ENCODE measurements at regions not wholly inside any gene's neighbourhood (a gene's known extent, or its start where the extent isn't known, plus 50 kb on each side); places are given as distances from the start of the nearest gene placed in this dataset.

DNA sequence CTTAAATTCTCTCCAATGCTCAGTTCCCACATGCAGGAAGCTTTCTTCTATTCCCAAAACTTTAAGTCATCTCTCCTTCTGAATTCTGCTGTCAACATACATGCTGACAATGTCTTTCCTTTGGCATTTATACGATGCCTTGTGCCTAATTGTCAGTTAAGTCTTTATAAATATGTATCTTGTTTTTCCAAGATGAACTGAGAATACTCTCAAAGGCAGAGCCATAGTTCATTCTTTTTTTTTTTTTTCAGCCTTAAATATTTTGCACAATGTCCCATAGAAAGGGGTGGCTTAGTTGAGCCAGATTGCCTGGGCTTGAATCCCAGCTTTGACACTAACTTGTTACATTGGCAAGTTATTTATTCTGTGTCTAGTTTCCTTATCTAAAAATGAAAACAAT lies 210.6 kb downstream of the QDPR start:
- CTCF ChIA-PET: no interaction called here

DNA sequence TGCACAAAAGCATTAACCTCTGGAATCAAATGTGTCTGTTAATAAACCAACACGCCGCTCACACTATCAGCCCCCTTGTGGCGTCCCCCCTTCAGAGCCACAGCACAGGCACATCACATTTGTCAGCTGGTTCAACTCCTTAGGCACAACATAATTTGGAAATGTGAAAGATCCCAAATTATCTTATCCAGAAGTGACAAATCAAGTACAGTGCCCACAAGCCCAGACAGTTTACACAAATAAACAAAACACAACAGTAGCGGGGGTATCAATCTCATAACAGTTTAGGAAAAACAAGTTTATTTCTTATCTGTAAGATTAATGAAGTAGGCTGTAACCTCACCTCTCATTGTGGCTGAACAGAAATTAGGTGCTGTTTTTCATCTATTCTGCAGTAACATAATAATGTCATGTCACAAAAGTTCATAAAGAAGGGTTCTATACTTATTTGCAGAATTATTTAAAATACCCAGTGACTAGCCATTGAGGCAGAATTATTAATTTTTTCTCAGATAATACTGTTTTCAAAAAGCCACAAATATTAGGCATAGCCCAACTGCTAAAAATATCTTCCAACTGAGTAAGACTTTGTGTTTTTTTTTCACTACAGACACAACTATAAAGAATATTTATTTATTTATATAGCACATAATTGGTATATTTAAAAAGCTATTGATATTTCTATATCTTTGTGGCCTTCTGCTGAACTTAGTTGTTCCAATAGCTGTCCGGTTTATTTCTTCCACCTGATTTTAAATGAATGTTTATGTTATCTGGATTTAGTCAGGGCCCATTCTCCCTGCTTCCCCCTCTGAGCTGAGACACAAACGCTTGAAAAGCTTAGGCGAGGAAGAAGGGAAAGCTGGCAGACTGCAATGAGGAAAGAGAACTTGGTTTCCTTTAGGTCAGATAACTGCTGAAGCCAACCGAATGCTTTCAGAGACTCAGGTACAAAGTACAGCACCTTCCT lies 214.7 kb downstream of the QDPR start:
- no peaks in the 10 kb centered on the region for H4K20me1 ChIP-seq (replicated peaks; ENCODE audit: control insufficient read depth, extremely low read depth, insufficient read depth, low read length)
- no peaks in the 10 kb centered on the region for H3K9me1 ChIP-seq (replicated peaks; ENCODE audit: control insufficient read depth, extremely low read depth, insufficient read depth, low read length)
- POLR2A ChIA-PET: no interaction called here
- no peak overlapping the region for H3K27ac ChIP-seq (ENCODE audit: insufficient read depth, low read depth, low read length)
- no peaks in the 10 kb centered on the region for H3K9me3 ChIP-seq (replicated peaks; ENCODE audit: control insufficient read depth, insufficient read depth, low read length)
- H3K36me3 ChIP-seq (ENCODE audit: control insufficient read depth in 2 of 2, extremely low read depth in 1 of 2, insufficient read depth in 2 of 2, low read length in 2 of 2): no peaks in the 10 kb centered on the region
- dilution Hi-C loops (cut with MboI; ENCODE audit: extremely low pct_ligation_motif_present, low sequenced_read_pairs): no loop called here
- H3K27me3 ChIP-seq (ENCODE audit: control insufficient read depth in 2 of 2, insufficient read depth in 2 of 2, low read length in 2 of 2): peaks cover 5 to 14% of the 10 kb centered on the region in 2 experiments
- H3K4me2 ChIP-seq (ENCODE audit: insufficient read depth, low read length): no peak overlapping the region
- H3K4me1 ChIP-seq (ENCODE audit: control insufficient read depth, extremely low read depth, insufficient read depth, low read length): no peaks in the 10 kb centered on the region
- H3K79me2 ChIP-seq (ENCODE audit: control insufficient read depth, insufficient read depth, low read length): no peaks in the 10 kb centered on the region
- no peak overlapping the region for H3K4me3 ChIP-seq (replicated peaks in 1 of 3; ENCODE audit: insufficient read depth in 1 of 3, low read depth in 1 of 3, low read length in 3 of 3)
- TF ChIP-seq, protein P1, sequence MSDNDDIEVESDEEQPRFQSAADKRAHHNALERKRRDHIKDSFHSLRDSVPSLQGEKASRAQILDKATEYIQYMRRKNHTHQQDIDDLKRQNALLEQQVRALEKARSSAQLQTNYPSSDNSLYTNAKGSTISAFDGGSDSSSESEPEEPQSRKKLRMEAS (IDR thresholded peaks at IDR 0.05; ENCODE audit: insufficient read depth, insufficient read length): no peak
- no peak for TF ChIP-seq POLR2A (IDR thresholded peaks at IDR 0.05; ENCODE audit: low read depth, low read length)
- no peak for TF ChIP-seq FOS (IDR thresholded peaks at IDR 0.05; ENCODE audit: borderline replicate concordance, insufficient read depth, low read length)
- TF ChIP-seq POLR2AphosphoS5 (IDR thresholded peaks at IDR 0.05; ENCODE audit: insufficient read depth, low read depth, low read length): no peak
- TF ChIP-seq MYC (IDR thresholded peaks at IDR 0.05; ENCODE audit: low read depth, low read length): no peak
- TF ChIP-seq JUN (IDR thresholded peaks at IDR 0.05; ENCODE audit: borderline replicate concordance, insufficient read depth, insufficient read length, low read depth): no peak
- TF ChIP-seq GATA2 (IDR thresholded peaks at IDR 0.05; ENCODE audit: insufficient read depth, insufficient read length, low read depth, low read length): no peak
- TF ChIP-seq EZH2 (IDR thresholded peaks at IDR 0.05; ENCODE audit: borderline replicate concordance, low read depth, low read length, severe bottlenecking): no peak
- TF ChIP-seq, protein P2, sequence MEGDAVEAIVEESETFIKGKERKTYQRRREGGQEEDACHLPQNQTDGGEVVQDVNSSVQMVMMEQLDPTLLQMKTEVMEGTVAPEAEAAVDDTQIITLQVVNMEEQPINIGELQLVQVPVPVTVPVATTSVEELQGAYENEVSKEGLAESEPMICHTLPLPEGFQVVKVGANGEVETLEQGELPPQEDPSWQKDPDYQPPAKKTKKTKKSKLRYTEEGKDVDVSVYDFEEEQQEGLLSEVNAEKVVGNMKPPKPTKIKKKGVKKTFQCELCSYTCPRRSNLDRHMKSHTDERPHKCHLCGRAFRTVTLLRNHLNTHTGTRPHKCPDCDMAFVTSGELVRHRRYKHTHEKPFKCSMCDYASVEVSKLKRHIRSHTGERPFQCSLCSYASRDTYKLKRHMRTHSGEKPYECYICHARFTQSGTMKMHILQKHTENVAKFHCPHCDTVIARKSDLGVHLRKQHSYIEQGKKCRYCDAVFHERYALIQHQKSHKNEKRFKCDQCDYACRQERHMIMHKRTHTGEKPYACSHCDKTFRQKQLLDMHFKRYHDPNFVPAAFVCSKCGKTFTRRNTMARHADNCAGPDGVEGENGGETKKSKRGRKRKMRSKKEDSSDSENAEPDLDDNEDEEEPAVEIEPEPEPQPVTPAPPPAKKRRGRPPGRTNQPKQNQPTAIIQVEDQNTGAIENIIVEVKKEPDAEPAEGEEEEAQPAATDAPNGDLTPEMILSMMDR (IDR thresholded peaks at IDR 0.05; ENCODE audit: extremely low read depth in 1 of 2, insufficient read depth in 1 of 2, low read depth in 1 of 2, low read length in 2 of 2): no peak
- intact Hi-C loops (cut with micrococcal nuclease): no loop called here
- H3K9ac ChIP-seq (replicated peaks; ENCODE audit: extremely low read depth, insufficient read depth, low read length): no peak overlapping the region
- no peak for FAIRE-seq
- H2AFZ ChIP-seq (ENCODE audit: low read depth, low read length): no peak overlapping the region
- BruUV-seq (replicated peaks): no TSS peak
- DNase-seq (ENCODE audit: low read depth, low spot score): no peak
- CTCF ChIA-PET: interaction anchor here (1.0 kb wide), 1 partner anchor 16 kb away, joined by 4 read pairs; no protein-coding TSS in a partner anchor

More for the DNA sequence above, 210.6 kb downstream of the QDPR start:
- Histone ChIP-seq H3K4me2 (ENCODE audit: insufficient read depth, low read length) (no peak overlapping the region), H3K4me1 (ENCODE audit: control insufficient read depth, extremely low read depth, insufficient read depth, low read length) (no peaks in the 10 kb centered on the region), H3K79me2 (ENCODE audit: control insufficient read depth, insufficient read depth, low read length) (no peaks in the 10 kb centered on the region), H3K27me3 (ENCODE audit: control insufficient read depth in 2 of 2, insufficient read depth in 2 of 2, low read length in 2 of 2) (peaks cover 5 to 6% of the 10 kb centered on the region in 2 experiments), H3K36me3 (ENCODE audit: control insufficient read depth in 2 of 2, extremely low read depth in 1 of 2, insufficient read depth in 2 of 2, low read length in 2 of 2) (no peaks in the 10 kb centered on the region), H4K20me1 (replicated peaks; ENCODE audit: control insufficient read depth, extremely low read depth, insufficient read depth, low read length) (no peaks in the 10 kb centered on the region), H3K27ac (ENCODE audit: insufficient read depth, low read depth, low read length) (no peak overlapping the region), H2AFZ (ENCODE audit: low read depth, low read length) (no peak overlapping the region), H3K9me1 (replicated peaks; ENCODE audit: control insufficient read depth, extremely low read depth, insufficient read depth, low read length) (no peaks in the 10 kb centered on the region), H3K9me3 (replicated peaks; ENCODE audit: control insufficient read depth, insufficient read depth, low read length) (no peaks in the 10 kb centered on the region), H3K9ac (replicated peaks; ENCODE audit: extremely low read depth, insufficient read depth, low read length) (no peak overlapping the region), H3K4me3 (replicated peaks in 1 of 3; ENCODE audit: insufficient read depth in 1 of 3, low read depth in 1 of 3, low read length in 3 of 3) (no peak overlapping the region)
- dilution Hi-C loops (cut with MboI; ENCODE audit: extremely low pct_ligation_motif_present, low sequenced_read_pairs): no loop called here
- intact Hi-C loops (cut with micrococcal nuclease): no loop called here
- POLR2A ChIA-PET: no interaction called here
- DNase-seq (ENCODE audit: low read depth, low spot score) (no peak), FAIRE-seq (no peak)
- TF ChIP-seq, protein P2 (IDR thresholded peaks at IDR 0.05; ENCODE audit: extremely low read depth in 1 of 2, insufficient read depth in 1 of 2, low read depth in 1 of 2, low read length in 2 of 2): no peak
- no peak for TF ChIP-seq MYC (IDR thresholded peaks at IDR 0.05; ENCODE audit: low read depth, low read length)
- no peak for TF ChIP-seq GATA2 (IDR thresholded peaks at IDR 0.05; ENCODE audit: insufficient read depth, insufficient read length, low read depth, low read length)
- BruUV-seq (replicated peaks): no TSS peak
